Activated T-helper 1 cell treated with anti-CD3 and anti-CD28 coated beads, Interleukin-12 subunit alpha, Interleukin-12 subunit beta, Interleukin-2, Interleukin-4 antibody, amounts not matched to agents 30 ng/mL and 10 ng/mL and 1 ng/mL, durations not matched to agents 14 hours and 24 hours and 36 hours (primary cell): ENCODE measurements at regions not wholly inside any gene's neighbourhood (a gene's known extent, or its start where the extent isn't known, plus 50 kb on each side); places are given as distances from the start of the nearest gene placed in this dataset.
"Not testable (repeated sequence)": the region's sequence is repeated elsewhere in the genome, so short reads cannot be mapped to it uniquely, and the experiment has no call there.

Experiments
- DNase-seq: peaks from one replicate; pipeline ENCODE4 v3.0.0; 2021; ENCODE audit warnings: low spot score
- H3K27ac Mint-ChIP-seq: one replicate; pipeline ENCODE4 v1.8.0; 2021; ENCODE audit warnings: mild to moderate bottlenecking, mixed read lengths
- H3K27me3 Mint-ChIP-seq: one replicate; pipeline ENCODE4 v1.8.0; 2022; ENCODE audit warnings: mild to moderate bottlenecking, moderate library complexity, mixed read lengths; ENCODE audit not compliant: insufficient read depth
- H3K36me3 Mint-ChIP-seq: one replicate; pipeline ENCODE4 v1.8.0; 2021; ENCODE audit warnings: low read depth, mixed read lengths
- H3K4me1 Mint-ChIP-seq: one replicate; pipeline ENCODE4 v1.8.0; 2021; ENCODE audit warnings: low read depth, mixed read lengths
- H3K4me3 Mint-ChIP-seq: one replicate; pipeline ENCODE4 v1.8.0; 2021; ENCODE audit warnings: mild to moderate bottlenecking, moderate library complexity, mixed read lengths
- H3K9me3 Mint-ChIP-seq: one replicate; pipeline ENCODE4 v1.8.0; 2021; ENCODE audit warnings: mixed read lengths
- intact Hi-C: fragments of 100-400 bp; cut with micrococcal nuclease; formaldehyde crosslinking; loops from one replicate; pipeline ENCODE4 v1.15.1; 2024

DNA sequence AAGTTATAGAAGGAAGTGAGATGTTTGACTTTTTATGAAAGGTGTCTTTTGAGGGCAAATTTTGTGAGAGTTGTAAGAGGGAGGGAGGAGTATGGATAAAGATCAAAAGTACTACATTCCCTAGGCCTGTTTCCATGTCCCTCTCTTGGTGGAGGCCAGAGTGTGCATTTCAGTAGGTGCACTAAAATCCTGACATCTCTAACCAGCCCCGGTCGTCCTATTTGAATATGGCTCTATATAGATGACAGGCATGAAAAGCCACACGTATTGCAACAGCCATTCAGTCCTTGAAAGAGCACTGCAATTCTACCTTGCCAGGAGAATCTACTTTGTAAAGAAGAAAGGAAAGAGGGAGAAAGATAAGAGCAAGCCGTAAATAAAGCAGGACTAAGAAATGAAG, 510.1 kb downstream of the IRS2 start:
- no peaks in the 10 kb centered on the region for H3K4me1 Mint-ChIP-seq
- intact Hi-C loops: no loop called here
- peaks cover 4% of the 10 kb centered on the region for H3K27me3 Mint-ChIP-seq
- H3K9me3 Mint-ChIP-seq: no peaks in the 10 kb centered on the region
- no peak overlapping the region for H3K27ac Mint-ChIP-seq
- no peaks in the 10 kb centered on the region for H3K36me3 Mint-ChIP-seq
- no peak for DNase-seq
- H3K4me3 Mint-ChIP-seq: no peak overlapping the region

DNA sequence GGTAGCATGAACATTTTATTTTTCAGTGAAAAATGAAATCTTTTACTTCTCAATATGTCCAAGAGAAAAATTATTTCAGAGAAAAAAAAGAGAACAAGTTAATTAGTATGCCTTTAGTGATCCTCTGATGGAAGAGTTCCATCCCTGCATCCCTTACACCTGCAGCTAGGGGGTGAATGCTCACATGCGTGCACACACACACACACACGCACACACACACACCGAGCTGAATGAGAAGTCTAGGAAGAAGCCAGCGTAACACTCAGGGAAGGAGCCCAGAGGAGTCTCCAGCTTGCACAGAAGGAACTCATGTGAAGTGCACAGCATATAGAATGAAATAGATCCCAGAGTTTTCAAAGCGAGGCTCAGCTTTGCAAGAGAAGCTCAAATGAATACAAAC, 510.5 kb downstream of the IRS2 start:
- intact Hi-C loops: no loop called here
- no peaks in the 10 kb centered on the region for H3K36me3 Mint-ChIP-seq
- DNase-seq: no peak
- peaks cover 4% of the 10 kb centered on the region for H3K27me3 Mint-ChIP-seq
- H3K4me3 Mint-ChIP-seq: no peak overlapping the region
- no peaks in the 10 kb centered on the region for H3K9me3 Mint-ChIP-seq
- no peaks in the 10 kb centered on the region for H3K4me1 Mint-ChIP-seq
- no peak overlapping the region for H3K27ac Mint-ChIP-seq

DNA sequence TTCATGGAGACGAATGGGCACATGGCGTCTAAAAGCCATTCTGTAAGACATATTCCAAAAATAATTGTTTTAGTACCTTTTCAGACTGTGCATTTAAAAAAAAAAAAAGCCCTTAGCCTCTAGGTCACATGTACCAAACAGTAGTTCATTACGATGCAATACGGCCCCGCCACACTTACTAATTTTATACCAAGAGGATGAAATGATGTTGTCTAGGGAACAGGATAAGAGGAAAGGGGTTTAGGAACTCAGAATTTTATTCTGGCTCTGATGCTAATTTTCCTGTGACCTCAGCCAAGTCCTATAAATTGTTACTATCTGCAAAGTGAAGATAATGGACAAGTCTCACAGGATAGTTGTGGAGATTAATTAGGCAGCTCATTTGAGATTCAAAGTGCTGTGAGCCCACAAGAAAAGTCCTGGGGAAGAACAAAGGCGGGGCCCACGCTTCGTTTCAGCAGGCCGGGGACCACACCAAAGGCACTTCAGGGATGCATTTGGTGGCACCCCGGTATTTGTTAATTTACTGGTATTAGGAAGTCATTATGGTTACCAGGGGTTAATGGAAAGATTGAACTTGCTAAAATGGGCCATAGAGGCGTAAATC, 511.1 kb downstream of the IRS2 start:
- Mint-ChIP-seq H3K27me3 (peaks cover 4% of the 10 kb centered on the region), H3K9me3 (no peaks in the 10 kb centered on the region), H3K27ac (no peak overlapping the region), H3K36me3 (no peaks in the 10 kb centered on the region), H3K4me1 (no peaks in the 10 kb centered on the region), H3K4me3 (no peak overlapping the region)
- DNase-seq: no peak
- intact Hi-C loops: no loop called here

DNA sequence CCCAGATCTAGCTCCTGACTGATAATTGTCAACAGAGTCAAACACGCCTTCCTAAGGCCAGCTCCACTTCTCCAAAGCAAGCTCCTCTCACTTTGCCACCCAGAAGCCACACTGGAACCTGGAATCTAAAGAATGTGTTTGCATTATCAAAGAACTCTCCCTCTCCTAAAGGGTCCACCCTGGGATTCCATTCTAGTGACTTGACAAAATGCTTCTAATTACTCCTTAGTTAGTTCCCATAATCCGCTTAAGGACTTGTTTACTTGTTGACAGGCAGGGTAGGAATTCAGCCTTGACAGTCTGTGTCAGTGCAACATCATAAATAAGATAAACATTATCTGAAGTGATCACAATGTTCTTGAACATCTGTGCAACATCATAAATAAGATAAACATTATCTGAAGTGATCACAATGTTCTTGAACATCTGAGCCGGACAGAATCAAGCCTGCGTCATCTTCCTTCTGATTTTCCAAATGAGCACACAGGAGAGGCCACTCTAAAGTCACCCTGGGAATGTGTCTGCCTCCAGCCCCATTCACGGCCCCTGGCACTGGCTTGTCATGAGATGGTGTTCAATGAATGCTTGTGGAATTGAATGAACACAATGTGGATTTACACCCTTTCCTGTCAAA, 512.1 kb downstream of the IRS2 start:
- no peak for DNase-seq
- Mint-ChIP-seq H3K27me3 (peaks cover 4% of the 10 kb centered on the region), H3K36me3 (no peaks in the 10 kb centered on the region), H3K9me3 (no peaks in the 10 kb centered on the region), H3K4me3 (no peak overlapping the region), H3K4me1 (no peaks in the 10 kb centered on the region), H3K27ac (no peak overlapping the region)
- intact Hi-C loops: no loop called here

DNA sequence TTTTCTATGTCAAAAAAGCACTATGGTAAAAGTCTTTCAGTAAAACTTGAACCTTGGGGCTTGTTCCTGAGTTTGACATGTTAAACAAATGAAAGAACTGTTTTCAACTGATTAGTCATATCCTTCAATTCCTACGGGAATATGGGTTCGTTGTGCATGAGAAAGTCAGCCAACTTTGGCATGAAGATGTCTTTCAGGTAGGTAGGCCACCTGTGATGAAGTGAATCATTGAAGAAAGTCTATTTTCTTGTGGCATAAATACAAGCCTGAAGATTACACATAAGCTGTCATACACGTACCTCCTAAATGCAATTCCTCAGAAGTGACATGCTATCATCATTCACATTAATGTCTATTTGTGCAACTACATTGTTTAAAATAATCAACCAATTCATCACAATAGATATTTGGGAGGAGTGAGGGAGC, 513.0 kb downstream of the IRS2 start:
- DNase-seq: no peak
- H3K9me3 Mint-ChIP-seq: no peaks in the 10 kb centered on the region
- H3K27me3 Mint-ChIP-seq: peaks cover 4% of the 10 kb centered on the region
- intact Hi-C loops: no loop called here
- no peak overlapping the region for H3K4me3 Mint-ChIP-seq
- H3K36me3 Mint-ChIP-seq: no peaks in the 10 kb centered on the region
- no peaks in the 10 kb centered on the region for H3K4me1 Mint-ChIP-seq
- no peak overlapping the region for H3K27ac Mint-ChIP-seq

DNA sequence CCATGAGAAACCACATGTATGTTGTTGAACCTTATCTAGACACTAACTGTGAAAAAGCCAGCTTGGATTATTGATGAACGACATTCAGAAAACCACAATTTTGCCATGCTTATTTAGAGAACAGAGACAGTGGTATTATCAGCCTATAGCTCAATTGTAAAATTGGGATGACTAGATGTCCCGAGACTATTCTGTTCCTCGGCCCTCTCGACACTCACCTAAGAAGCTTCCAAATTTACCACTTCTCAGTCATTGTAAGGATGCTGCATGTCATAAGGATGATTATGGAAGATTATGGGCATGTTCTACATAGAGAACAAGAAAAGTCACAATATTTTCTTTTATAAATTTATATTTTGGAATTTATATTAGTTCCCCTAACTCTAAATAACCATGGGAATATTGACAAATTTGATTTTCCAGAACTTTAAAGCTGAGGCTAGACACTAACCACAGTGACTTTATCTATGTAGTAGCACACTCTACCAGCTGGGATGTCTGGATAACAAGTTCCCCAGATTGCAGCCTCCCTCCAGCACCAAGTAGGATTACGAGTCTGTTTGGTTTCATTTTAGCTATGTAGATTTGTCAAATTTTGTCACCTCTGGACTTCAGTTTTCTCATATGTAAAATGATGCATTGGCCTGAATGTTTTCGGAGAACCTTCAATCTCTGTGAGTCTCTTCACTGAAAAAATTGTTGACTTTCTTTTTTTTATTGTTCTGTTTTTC, 513.6 kb downstream of the IRS2 start:
- Mint-ChIP-seq H3K36me3 (no peaks in the 10 kb centered on the region), H3K27ac (no peak overlapping the region), H3K4me1 (no peaks in the 10 kb centered on the region), H3K9me3 (no peaks in the 10 kb centered on the region), H3K27me3 (peaks cover 4% of the 10 kb centered on the region), H3K4me3 (no peak overlapping the region)
- no peak for DNase-seq
- intact Hi-C loops: no loop called here

DNA sequence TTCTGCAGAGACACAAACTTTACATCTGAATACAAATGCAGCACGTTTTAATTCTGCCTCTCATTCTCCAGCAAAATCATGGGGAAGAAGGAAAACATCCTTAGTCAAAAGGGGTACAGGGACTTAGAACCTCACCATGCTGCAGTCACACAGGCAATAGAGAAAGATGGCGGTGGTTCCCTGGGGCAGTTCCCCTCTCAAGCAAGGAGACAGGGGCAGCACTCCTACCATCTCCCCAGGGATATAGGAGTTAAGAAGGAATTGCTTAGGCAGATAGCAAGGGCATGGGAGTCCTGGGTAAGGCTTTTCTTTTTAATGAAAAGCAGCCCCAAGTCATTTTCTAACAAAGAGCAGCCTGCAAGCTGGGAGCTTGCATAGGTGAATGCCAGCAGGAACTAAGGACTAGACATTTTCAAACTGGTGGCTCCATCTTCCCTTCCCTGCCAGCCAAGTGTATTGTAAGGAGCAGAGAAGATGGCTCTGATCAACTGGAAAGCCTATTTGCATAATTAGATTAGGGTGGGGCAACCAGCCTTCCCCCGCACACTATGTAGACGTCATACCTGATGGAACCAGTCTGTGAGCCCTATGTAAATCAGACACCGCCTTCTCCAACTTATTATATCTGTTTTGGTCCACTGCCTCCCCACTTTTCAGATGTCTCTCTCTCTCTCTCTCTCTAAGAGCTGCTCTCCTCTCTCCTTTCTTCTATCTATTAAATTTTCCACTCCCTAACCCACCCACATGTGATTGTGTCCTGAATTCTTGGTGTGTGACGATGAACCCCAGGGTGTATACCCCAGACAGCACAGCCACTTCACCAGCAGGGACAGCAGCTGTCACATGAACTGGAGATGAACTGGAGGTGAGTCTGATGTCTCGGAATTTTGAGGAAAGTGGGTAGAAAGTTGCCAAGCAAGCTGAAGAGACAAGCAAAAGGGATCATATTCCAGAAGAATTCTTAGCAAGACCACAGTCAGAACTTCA, 514.5 kb downstream of the IRS2 start:
- intact Hi-C loops: no loop called here
- DNase-seq: no peak
- Mint-ChIP-seq H3K36me3 (no peaks in the 10 kb centered on the region), H3K4me1 (no peaks in the 10 kb centered on the region), H3K27ac (no peak overlapping the region), H3K27me3 (peaks cover 4% of the 10 kb centered on the region), H3K4me3 (no peak overlapping the region), H3K9me3 (no peaks in the 10 kb centered on the region)

DNA sequence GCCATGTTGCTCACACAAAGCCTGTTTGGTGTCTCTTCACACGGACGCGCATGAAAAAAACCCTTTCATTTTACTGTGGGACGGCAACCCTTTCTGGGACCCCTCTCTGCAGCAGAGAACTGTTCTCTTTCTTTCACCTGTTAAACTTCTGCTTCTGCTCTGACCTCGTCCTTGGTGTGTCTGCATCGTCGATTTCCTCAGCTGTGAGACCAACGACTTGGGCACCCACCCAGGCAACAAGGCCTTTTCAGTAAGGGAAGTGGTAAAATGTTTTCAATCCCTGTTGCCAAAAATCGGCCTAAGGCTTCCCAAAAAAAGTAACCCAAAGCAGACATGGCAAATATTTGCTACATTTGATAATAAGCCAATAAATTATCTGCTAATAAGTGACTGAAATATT, 515.3 kb downstream of the IRS2 start:
- Mint-ChIP-seq H3K27ac (no peak overlapping the region), H3K9me3 (no peaks in the 10 kb centered on the region), H3K27me3 (peaks cover 4% of the 10 kb centered on the region), H3K36me3 (no peaks in the 10 kb centered on the region), H3K4me1 (no peaks in the 10 kb centered on the region), H3K4me3 (no peak overlapping the region)
- intact Hi-C loops: no loop called here
- DNase-seq: no peak

DNA sequence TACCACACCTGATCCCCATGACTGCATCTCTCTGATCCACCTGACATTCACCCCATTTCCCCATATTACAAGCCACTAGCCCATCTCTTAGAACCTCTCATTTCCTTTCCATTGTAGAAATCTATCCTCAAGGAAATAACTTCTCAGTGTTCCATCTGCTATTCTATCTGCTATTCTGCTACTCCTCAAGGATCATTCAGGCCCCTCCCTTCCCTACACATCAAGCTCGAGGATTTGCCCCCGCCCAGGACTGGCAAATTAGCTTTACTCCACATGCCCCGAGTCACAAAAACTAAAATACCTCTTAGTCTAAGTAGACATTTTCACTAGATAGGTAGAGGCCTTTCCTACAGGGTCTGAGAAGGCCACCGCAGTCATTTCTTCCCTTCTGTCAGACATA, 517.0 kb downstream of the IRS2 start:
- H3K9me3 Mint-ChIP-seq, H3K27ac Mint-ChIP-seq, H3K36me3 Mint-ChIP-seq, H3K4me3 Mint-ChIP-seq, H3K4me1 Mint-ChIP-seq, H3K27me3 Mint-ChIP-seq, intact Hi-C loops, DNase-seq: not testable (repeated sequence)

DNA sequence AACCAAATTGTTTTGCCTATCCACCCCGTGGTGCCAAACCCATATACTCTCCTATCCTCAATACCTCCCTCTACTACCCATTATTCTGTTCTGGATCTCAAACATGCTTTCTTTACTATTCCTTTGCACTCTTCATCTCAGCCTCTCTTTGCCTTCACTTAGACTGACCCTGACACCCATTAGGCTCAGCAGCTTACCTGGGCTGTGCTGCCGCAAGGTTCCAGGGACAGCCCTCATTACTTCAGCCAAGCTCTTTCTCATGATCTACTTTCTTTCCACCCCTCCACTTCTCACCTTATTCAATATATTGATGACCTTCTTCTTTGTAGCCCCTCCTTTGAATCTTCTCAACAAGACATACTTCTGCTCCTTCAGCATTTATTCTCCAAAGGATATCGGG, 517.9 kb downstream of the IRS2 start:
- H3K27me3 Mint-ChIP-seq, H3K4me1 Mint-ChIP-seq, H3K4me3 Mint-ChIP-seq, H3K27ac Mint-ChIP-seq, intact Hi-C loops, H3K36me3 Mint-ChIP-seq, DNase-seq, H3K9me3 Mint-ChIP-seq: not testable (repeated sequence)

DNA sequence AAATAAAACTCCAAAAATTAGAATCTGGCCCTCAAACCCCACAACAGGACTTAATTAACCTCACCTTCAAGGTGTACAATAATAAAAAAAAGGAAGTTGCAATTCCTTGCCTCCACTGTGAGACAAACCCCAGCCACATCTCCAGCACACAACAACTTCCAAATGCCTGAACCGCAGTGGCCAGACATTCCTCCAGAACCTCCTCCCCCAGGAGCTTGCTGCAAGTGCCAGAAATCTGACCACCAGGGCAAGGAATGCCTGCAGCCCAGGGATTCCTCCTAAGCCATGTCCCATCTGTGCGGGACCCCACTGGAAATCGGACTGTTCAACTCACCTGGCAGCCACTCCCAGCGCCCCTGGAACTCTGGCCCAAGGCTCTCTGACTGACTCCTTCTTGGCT, 519.0 kb downstream of the IRS2 start:
- H3K4me1 Mint-ChIP-seq, H3K9me3 Mint-ChIP-seq, intact Hi-C loops, H3K36me3 Mint-ChIP-seq, H3K27ac Mint-ChIP-seq, H3K4me3 Mint-ChIP-seq, H3K27me3 Mint-ChIP-seq, DNase-seq: not testable (repeated sequence)

DNA sequence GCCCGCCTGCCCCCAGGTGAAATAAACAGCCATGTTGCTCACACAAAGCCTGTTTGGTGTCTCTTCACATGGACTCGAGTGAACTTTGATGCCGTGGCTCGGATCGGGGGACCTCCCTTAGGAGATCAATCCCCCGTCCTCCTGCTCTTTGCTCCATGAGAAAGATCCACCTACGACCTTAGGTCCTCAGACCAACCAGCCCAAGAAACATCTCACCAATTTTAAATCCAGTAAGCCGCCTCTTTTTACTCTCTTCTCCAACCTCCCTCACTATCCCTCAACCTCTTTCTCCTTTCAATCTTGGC, 521.0 kb downstream of the IRS2 start:
- intact Hi-C loops, H3K27me3 Mint-ChIP-seq, DNase-seq, H3K4me1 Mint-ChIP-seq, H3K4me3 Mint-ChIP-seq, H3K9me3 Mint-ChIP-seq, H3K36me3 Mint-ChIP-seq, H3K27ac Mint-ChIP-seq: not testable (repeated sequence)
